ENCODE measurements at regions not wholly inside any gene's neighbourhood (a gene's known extent, or its start where the extent isn't known, plus 50 kb on each side); places are given as distances from the start of the nearest gene placed in this dataset.
"Not testable (repeated sequence)": the region's sequence is repeated elsewhere in the genome, so short reads cannot be mapped to it uniquely, and the experiment has no call there.

DNA sequence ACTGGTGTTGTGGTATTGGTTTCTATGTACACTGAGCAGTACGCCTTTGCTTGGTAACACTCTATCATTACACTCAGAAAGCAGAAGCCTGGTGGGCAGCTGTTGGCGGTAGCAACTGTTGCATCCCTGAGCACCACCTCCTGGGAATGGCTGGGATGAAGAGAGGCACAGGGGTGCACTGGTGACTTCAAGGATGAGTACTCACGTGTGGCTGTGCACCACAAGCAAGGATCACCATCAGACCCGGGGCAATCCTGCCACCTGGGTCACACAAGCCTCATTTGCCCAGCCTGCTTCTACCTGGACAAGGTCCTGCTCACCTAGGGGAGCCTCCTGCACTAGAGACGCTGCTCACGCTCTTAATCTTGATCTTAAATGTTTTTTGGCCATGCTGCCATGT lies 336.4 kb downstream of the SI start:
- no peak for DNase-seq

DNA sequence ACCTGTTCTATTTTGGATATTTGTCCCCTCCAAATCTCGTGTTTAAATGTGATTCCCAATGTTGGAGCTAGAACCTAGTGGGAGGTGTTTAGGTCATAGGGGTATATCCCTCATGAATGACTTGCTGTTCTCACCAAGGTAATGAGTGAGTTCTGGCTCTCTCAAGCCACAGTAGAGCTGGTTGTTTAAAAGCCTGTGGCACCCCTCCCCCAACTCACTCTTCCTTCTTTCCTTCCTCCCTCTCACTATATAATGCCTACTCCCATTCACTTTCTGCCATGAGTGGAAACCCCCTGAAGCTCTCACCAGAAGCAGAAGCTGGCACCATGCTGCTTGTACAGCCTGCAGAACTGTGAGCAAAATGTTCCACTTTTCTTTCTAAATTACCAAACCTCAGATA lies 341.1 kb downstream of the SI start:
- DNase-seq: no peak

DNA sequence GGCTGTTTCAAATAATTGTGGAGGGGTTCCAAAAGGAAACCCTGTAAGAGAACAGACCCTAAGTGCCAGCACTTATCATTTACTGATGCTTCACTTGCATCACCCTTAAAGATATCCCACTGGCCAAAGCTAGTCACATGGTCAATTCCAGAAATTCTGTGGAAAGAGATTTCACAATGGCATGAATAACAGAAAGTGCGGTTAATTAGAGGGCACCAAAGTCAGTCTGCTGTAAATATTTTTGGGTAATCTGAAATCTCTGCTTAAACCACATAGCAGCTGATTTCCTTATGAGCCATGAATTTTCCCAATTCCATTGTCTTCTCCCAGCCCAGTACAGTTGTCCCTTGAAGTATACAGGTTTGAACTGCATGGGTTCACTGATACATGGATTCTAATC lies 346.1 kb downstream of the SI start:
- no peak for DNase-seq

DNA sequence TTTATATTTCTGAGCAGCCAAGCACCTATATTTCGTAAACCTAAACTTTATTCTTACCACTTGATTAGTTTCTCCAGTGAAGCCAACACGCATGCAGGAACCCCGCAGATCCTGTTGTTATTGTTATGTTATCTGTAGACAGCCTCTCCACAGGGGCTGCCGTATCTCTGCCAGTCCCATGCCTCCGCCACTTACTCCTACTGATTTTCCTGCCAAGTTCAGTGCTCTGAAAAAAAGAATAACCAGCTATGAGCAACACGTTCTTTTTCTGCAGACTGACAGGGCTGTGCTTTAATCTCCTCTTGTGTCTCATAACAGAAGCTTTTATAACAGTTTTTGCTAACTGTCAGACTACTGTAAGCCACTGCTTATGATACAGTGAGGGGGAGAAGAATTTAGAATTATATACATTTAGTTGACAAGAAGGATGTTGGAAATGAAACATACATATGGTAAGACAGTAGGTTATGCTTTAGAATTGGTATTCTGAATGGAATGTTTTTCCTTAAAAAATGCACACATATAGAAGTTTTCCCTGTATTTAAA lies 347.4 kb downstream of the SI start:
- DNase-seq: no peak

DNA sequence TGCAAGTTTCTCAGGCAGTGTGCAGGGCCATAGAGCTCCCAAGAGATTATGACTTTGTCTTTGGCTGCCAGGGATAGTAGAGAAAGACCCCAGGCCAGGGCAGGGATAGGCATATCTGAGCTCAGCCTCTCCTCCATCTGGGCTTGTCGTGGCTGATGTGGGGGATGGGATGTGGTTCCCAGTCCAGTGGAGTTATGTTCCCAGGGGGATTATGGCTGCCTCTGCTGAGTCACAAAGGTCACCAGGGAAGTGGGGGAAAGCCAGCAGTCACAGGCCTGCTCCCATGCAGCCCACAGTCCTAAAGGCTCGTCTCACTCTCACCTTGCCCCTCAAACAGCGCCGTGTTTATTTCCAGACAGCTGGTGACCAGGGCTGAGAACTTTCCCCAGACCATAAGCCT lies 354.9 kb downstream of the SI start:
- no peak for DNase-seq

DNA sequence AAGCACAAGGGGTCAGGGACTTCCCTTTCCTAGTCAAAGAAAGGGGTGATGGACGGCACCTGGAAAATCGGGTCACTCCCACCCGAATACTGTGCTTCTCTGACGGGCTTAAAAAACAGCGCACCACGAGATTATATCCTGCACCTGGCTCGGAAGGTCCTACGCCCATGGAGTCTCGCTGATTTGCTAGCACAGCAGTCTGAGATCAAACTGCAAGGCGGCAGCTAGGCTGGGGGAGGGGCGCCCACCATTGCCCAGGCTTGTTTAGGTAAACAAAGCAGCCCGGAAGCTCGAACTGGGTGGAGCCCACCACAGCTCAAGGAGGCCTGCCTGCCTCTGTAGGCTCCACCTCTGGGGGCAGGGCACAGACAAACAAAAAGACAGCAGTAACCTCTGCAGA lies 375.5 kb downstream of the SI start:
- not testable (repeated sequence) for DNase-seq

DNA sequence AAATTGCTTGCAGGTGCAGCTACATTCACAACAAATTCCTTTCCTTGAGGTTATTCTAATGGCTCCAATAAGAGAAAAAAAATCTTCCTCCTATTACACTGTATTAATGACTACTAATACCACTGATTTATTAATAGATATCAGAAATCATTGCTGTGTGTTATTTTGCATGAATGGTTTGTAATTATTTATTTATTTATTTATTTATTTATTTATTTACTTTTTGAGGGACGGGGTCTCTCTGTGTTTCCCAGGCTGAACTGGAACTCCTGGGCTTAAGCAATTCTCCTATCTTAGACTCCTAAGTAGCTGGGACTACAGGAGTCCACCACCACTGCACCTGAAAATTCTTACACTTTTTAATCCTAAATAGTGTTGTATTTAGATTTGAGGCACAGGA lies 390.4 kb downstream of the SI start:
- no peak for DNase-seq

DNA sequence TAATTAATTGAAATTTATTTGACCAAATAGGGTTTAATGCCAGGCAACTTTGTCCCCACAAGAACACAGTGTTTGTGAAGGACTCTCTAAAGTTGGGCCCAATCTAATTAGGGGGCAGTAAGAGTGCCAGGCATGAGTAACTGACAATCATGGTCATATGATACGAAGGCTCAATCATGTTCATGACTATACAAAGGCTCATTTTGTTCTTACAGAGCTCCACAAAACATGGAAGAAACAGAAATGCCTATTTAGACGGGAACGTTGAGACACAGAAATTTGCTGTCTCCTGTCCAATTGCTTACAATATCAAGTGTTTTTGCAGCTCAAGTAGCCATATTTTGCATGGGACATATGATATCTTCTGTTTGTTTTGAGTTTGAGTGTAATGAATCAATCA lies 391.1 kb downstream of the SI start:
- no peak for DNase-seq

DNA sequence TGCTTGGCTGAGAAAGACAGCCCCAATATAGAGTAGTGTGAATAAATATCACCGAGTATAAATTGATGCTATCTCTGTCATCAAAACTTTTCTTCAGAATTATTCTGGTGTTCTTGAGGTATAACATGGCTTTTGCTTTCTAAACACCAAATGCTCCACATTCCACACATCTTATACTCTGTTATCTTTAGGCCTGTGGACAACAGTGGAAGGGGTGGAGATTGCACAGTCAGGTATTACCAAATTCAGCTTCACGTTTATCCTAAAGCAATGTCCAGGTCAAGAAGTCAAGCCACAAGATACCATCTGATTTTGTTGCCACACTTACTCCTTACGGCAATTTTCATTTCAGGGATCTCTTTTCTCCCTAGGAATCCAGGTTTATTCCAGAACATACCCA lies 394.8 kb downstream of the SI start:
- DNase-seq: no peak

DNA sequence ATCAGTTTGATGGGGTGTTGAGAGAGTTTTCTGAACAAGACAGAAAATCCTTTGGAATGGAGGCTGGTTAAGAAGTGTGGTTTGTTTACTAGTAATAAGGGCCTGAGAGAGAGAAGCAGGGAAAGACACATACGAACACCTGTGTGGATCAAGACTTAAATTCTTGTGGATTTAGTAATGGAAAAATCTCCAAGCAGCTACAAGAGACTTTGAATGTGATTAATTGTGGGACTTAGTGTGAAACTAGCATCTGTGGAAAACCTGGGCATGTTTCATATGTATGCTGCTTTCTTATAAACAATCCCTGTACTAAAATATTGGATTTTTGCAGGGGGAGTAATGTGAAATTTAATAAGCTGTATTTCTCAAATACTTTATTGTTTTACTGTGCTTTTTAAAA lies 399.1 kb downstream of the SI start:
- no peak for DNase-seq

DNA sequence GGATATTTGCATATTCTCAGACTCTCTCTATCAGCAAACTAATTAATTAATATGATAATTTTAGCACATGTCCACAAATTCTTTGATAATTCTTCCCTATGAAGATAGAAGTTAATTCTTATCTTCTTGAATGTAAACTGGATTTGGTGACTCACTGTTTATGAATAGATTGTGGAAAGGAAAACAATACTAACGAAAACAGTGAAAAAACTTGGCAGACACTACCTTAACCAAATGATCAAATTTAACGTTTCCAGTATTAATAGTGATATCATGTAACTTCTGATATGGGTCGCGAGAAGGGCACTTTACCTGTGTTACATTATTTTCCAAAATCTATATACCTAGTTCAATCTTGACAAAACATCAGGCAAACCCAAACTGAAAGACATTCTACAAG lies 401.0 kb downstream of the SI start:
- no peak for DNase-seq

DNA sequence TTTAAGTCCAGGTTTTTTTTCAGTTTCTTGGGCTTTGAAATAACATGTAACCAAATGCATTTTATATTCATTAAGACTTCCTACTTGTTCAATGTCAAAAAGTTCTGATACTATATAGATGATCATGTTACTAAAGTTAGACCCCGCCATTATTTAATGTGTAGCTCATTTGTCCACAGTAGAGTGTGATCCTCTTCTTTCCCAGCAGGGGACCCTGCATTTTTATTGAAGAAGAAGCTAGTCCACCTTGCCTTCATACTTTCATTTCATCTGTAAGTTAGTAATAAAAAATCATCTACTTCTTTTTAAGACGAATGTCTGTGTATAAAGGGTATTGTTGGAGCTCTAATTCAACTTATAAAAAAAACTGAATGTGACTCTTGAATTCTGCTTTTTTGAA lies 404.6 kb downstream of the SI start:
- DNase-seq: no peak

DNA sequence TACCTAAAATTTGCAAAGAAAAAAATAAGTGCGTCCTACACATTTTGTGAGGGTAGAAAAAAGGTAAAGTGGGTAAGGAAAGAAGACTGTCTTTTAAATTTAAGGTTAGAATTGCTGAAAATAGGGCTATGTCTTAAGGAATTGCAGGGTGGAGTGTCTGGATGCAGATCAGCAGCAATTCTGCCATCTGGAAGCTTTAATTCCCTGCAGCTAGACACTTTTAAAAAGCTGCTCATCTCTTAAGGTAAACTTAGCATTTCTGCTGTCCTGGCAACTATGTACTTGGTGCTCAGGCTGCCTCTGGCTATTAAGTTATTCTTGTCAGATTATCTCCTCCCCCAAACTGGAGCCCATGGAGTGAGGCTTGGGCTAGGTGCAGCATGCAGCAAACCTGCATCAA lies 420.2 kb downstream of the SI start:
- no peak for DNase-seq

DNA sequence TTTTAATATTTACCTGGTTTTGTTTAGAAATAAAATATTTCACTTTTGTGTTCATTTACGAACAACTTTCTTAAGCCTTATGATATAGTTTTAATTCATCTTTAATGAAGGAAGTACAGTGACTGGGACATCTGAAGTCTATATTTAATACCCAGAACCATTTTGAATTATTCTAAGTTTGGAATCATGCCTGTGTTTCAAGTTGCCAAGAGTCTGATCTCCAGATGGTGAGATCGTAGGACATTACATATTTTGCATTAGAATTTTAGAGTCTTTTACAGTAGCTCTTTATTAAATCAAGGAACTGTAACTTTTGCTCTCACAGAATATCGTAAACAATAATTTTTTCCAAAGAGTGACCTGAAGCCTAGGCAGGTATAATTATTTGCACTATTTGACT lies 420.7 kb downstream of the SI start:
- DNase-seq: no peak

DNA sequence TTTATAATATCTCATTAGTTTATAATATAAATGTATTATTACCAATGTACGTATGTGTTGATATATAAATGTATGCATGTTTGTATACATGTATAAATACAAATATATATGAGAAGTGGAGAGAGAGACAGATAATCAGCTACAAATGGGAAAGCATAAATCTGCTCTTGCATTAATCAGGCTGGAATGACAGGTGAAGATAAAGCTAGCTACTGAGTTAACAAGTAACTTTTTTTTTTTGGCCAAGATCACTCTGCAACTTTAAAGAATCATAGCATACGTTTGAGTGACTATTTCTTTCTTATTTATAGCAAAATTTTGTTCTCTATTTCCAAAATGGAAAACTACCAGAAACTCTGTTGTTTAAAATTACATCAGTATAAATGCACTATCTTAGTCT lies 422.8 kb downstream of the SI start:
- no peak for DNase-seq

DNA sequence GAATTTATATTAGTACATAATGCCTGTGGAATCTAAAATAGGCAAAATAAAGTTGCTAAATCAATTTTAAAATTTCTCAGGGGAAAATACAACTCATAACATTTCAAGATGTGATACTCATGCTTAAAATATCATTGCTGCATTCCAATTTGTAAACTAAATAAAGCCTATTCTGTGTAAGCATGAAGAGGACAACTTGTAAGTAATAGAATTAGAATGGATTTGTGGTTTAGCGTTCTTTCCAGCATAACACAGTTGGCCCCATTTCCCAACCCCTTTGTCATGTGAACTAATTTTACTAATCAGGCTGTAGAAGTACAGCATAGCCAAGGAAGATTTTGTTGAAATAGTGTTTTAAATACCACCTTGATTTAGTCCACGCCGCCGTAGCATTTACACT lies 437.2 kb downstream of the SI start:
- DNase-seq: peak; percentile 21

DNA sequence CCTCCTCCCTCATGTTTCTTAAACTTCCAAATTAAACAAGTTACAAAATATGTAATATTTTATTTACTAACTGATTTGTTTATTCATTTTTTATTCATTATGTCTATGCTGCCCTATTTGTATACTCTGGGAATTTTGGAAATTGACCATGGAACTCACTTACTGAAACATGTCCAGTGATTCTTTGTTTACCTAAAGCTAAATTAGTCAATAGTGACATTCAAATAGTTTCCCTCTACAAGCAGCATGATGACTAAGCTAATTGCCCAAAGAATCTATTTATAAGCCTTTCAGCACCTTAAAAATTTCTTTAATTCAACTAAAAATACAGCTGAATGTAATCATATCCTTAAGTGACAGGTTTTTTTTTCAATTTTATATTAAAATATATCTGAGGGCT lies 437.7 kb downstream of the SI start:
- no peak for DNase-seq

DNA sequence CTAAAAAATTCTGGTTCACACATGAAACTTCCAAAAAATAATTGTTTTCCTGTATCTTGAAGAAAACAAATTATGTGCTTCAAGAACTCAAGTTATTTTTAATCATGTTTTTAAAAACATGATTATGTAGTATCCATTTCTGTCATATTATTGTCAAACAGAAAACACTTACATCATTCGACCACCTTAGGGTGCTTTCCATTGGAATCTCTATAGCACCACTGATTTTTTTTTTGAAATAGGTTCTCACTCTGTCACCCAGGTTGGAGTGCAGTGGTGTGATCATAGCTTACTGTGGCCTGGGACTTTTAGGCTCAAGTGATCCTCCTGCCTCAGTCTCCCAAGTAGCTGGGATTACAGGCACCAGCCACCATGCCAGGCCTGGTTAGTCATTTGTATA lies 457.3 kb downstream of the SI start:
- DNase-seq: no peak

DNA sequence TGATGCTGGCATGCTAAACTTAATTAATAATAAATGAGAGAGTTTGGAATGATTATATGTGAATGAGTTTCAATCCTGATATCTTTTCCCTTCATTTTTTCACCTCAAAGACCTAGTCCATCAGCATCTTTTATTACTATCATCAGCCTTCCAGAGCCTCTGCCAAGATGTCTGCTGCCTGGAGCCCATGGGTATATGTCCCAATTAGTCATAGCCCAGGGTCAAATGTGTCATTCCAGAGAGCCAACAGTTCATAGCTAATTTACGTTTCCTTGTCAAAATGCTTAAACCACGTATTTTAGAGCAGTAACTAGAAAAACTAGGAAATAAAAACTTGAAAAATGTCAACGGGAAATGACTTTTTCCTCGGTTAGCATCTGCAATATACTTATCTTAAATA lies 457.9 kb downstream of the SI start:
- no peak for DNase-seq

DNA sequence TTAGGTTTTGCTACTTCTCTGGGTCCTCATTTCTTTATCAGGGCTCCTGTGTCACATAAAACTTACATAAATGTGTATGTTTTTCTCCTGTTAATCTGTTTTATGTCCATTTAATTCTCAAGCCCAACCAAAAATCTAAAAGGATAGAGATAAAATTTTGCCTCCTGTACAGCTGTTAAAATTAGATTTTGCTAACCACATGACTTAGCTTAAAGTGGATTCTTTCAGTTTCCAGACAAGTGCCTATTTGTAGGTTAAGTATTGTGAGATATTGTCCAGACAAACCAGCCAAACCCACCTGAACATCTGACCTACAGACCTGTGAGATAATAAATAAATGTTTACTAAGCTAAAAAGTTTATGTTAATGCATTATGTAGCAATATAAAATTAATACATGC lies 465.5 kb downstream of the SI start:
- DNase-seq: no peak

DNA sequence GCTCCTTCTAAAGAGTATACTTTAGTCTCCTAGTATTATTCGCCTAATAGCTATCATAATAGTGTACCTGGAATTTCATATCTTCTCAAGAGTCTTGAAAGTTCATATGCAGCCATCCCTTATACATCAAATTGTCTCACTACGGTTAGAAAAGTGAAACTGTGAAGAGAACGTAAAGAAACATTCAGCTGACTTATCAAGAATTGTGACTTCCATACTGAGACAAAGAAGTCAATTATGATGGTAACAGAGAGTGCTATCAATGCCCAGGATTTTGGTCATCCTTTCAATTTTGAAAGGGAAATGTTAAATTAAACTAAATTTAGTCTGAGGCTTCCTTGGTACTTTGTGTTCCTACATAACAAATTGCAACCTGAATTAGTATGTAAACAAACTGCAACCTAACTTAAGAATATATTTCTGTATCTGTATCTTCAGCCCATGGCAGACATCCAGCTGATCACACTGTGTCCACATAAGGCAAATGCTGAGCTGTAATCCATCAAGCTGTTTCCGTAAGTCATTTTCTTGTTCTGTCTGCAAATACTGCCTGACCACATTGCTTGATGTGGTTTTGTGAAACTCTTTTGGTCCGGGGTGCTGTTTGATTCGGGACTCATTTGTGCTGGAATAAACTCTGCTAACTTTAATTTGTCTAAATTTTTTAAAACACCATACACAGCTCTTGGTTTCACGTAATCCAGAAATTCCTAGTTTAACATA lies 469.6 kb downstream of the SI start:
- DNase-seq: no peak

DNA sequence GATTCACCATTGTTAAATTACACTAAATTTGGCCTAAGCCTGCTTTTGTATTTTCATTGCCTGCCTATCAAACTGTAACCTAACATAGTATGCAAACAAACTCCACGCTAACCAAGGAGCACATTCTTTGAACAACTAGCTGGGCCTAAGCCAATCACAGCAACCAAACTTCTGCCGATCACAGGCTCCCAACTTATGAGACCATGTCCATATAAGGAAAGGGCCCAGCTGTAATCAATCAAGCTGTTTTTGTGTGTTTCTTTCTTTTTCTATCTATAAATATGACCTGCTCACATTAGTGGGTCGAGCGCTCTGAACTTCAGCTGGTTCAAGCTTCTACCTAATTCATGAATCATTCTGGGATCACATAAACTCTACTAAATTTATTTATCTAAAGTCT lies 473.6 kb downstream of the SI start:
- DNase-seq: no peak

DNA sequence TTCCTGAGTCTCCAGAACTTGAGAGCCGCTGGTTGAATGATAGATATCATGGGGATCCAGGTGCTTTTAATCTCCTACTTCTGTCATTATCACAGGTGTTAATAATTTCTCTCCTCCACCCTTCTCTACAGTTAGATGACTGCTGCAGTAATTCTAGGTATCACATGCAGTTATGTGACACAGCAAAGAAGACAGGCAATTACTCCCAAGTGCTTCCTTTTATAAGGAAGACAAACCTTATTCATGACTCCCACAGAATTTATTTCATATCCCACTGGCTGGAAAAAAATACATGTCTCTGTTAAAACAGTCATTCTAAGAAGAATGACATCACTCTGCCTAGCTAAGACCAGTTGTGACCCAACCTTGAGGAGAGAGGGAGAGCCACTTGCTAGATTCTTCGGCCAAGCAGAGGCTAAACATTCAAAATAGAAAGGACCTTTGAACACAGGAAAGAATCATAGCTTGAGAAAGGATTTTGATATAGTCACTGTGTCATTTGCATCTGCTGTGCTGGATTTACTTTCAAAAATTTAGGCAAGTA lies 500.6 kb downstream of the SI start:
- no peak for DNase-seq

DNA sequence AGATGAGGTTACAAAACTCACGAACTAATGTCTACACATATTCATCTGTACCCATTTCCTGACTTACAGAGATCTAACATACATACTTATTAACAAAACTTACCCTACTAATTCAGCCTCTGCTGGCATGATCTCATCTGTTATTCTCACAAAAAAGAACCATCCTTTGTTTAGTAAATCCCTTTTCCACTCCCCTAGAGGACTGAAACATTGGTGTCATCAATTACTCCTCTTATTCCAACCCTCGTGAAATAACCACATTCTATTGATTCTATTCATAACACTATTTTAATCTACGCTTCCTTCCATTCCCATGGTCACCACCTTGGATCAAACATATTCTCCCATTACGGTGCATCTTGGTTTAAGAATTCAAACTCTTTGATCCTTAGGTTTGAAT lies 505.9 kb downstream of the SI start:
- DNase-seq: no peak

DNA sequence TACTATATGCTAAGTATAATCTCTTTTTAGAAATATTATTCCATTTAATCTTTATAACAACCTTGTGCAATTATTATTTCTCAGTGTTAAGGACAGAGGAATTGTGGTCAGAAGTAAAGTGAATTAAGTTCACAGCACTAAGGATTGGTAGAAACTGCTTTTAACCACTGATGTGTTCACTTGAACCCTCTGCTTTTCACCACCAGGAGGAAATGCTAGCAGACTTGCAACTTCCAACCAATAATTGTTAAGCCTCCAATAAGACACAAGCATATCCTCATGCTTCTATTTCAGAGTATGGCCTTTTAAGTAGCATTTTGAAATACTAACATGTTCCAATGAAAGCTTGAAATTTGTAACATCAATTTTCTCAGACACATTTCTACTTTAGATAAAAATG lies 527.4 kb downstream of the SI start:
- no peak for DNase-seq

Measured in amniotic stem cell (primary cell).